Breast epithelium (tissue), 4 donors: ENCODE measurements at regions not wholly inside any gene's neighbourhood (a gene's known extent, or its start where the extent isn't known, plus 50 kb on each side); places are given as distances from the start of the nearest gene placed in this dataset.

ENCODE experiments used
- DNase-seq, 2 donors: peaks; one replicate each; pipeline ENCODE4 v3.0.0-alpha.2; 2019; ENCODE audit warnings: low spot score in 2 of 2
- H3K27ac ChIP-seq, 2 donors: fragments of 200-600 bp; sonication (generic) in 1 of 2; one replicate each; pipeline ENCODE4 v1.5.1; 2016 to 2019; ENCODE audit warnings: mild to moderate bottlenecking in 1 of 2
- H3K27me3 ChIP-seq, 2 donors: fragments of 200-600 bp; sonication (generic) in 1 of 2; one replicate each; pipeline versions ENCODE4 v1.5.1 to v1.6.0; 2017 to 2019; ENCODE audit warnings: control low read depth in 1 of 2, mild to moderate bottlenecking in 1 of 2
- H3K36me3 ChIP-seq: fragments of 200-600 bp; one replicate; pipeline ENCODE4 v1.5.1; 2019
- H3K4me1 ChIP-seq, 2 donors: fragments of 200-600 bp; sonication (generic); one replicate each; pipeline ENCODE4 v1.5.1; 2016 to 2019; ENCODE audit warnings: control low read depth in 1 of 2
- H3K4me3 ChIP-seq, 3 donors: fragments of 200-600 bp; sonication (generic); 1 replicate in 2 of 3; 2 replicates in 1 of 3; pipeline ENCODE4 v1.5.1; 2016 to 2019; ENCODE audit warnings: mild to moderate bottlenecking in 3 of 3, moderate library complexity in 2 of 3
- H3K9me3 ChIP-seq, 2 donors: fragments of 200-600 bp; sonication (generic) in 1 of 2; one replicate each; pipeline ENCODE4 v1.5.1; 2016 to 2019; ENCODE audit warnings: control low read depth in 1 of 2
- CTCF ChIP-seq, 3 donors: fragments of 450-650 bp; IDR thresholded peaks; one replicate each; pipeline ENCODE4 v1.5.1; 2016 to 2017; ENCODE audit warnings: antibody characterized with exemption in 3 of 3, mild to moderate bottlenecking in 3 of 3, moderate library complexity in 3 of 3
- POLR2A ChIP-seq: fragments of 450-650 bp; IDR thresholded peaks from one replicate; pipeline ENCODE4 v1.6.1; 2016; ENCODE audit warnings: antibody characterized with exemption, mild to moderate bottlenecking, moderate library complexity
- POLR2AphosphoS5 ChIP-seq, 3 donors: sonication (generic); formaldehyde crosslinking; IDR thresholded peaks; one replicate each; pipeline ENCODE4 v1.6.1; 2017; ENCODE audit warnings: antibody characterized with exemption in 3 of 3
- intact Hi-C: fragments of 100-400 bp; cut with DNase I; formaldehyde crosslinking; loops from one replicate; pipeline ENCODE4 v1.15.1; 2023; ENCODE audit warnings: low total_unique reads

GRCh38 chr22:49195636-49196035 is 632.0 kb downstream of the BRD1 start:
- Histone ChIP-seq H3K36me3 (no peaks in the 10 kb centered on the region), H3K4me3 (no peak overlapping the region), H3K4me1 (no peaks in the 10 kb centered on the region), H3K9me3 (no peaks in the 10 kb centered on the region), H3K27ac (no peak overlapping the region), H3K27me3 (peaks cover 0 to 78% of the 10 kb centered on the region in 2 donors)
- intact Hi-C loops = no loop called here
- TF ChIP-seq POLR2AphosphoS5 (IDR thresholded peaks at IDR 0.05) (no peak), POLR2A (no peak), CTCF (IDR thresholded peaks at IDR 0.05) (no peak)
- no peak for DNase-seq

- Histone ChIP-seq H3K9me3 (no peaks in the 10 kb centered on the region), H3K27me3 (peaks cover 0 to 68% of the 10 kb centered on the region in 2 donors), H3K4me3 (no peak overlapping the region), H3K4me1 (no peaks in the 10 kb centered on the region), H3K36me3 (no peaks in the 10 kb centered on the region), H3K27ac (no peak overlapping the region)
- no peak for DNase-seq
- TF ChIP-seq POLR2A (no peak), POLR2AphosphoS5 (IDR thresholded peaks at IDR 0.05) (no peak), CTCF (IDR thresholded peaks at IDR 0.05) (no peak)
- intact Hi-C loops = no loop called here
Measured at GRCh38 chr22:49193901-49194465, 633.7 kb downstream of the BRD1 start.

GRCh38 chr22:49193348-49193747 is 634.3 kb downstream of the BRD1 start:
- DNase-seq = no peak
- H3K4me3 ChIP-seq = no peak overlapping the region
- no peaks in the 10 kb centered on the region for H3K4me1 ChIP-seq
- no peak for TF ChIP-seq POLR2A
- no peak for TF ChIP-seq POLR2AphosphoS5 (IDR thresholded peaks at IDR 0.05)
- TF ChIP-seq CTCF (IDR thresholded peaks at IDR 0.05) = no peak
- no peaks in the 10 kb centered on the region for H3K36me3 ChIP-seq
- H3K27ac ChIP-seq = no peak overlapping the region
- H3K27me3 ChIP-seq = peaks cover 0 to 71% of the 10 kb centered on the region in 2 donors
- intact Hi-C loops = no loop called here
- H3K9me3 ChIP-seq = no peaks in the 10 kb centered on the region

- intact Hi-C loops = no loop called here
- no peaks in the 10 kb centered on the region for H3K4me1 ChIP-seq
- no peak for DNase-seq
- no peaks in the 10 kb centered on the region for H3K36me3 ChIP-seq
- no peaks in the 10 kb centered on the region for H3K9me3 ChIP-seq
- no peak overlapping the region for H3K27ac ChIP-seq
- H3K4me3 ChIP-seq = no peak overlapping the region
- no peak for TF ChIP-seq POLR2AphosphoS5 (IDR thresholded peaks at IDR 0.05)
- TF ChIP-seq CTCF (IDR thresholded peaks at IDR 0.05) = no peak
- no peak for TF ChIP-seq POLR2A
- H3K27me3 ChIP-seq = peaks cover 0 to 70% of the 10 kb centered on the region in 2 donors
Measured at GRCh38 chr22:49192857-49193250, 634.8 kb downstream of the BRD1 start.

- no peak for TF ChIP-seq POLR2AphosphoS5 (IDR thresholded peaks at IDR 0.05)
- no peak for TF ChIP-seq CTCF (IDR thresholded peaks at IDR 0.05)
- no peak for TF ChIP-seq POLR2A
- Histone ChIP-seq H3K27me3 (peaks cover 0 to 67% of the 10 kb centered on the region in 2 donors), H3K27ac (no peak overlapping the region), H3K4me3 (no peak overlapping the region), H3K9me3 (no peaks in the 10 kb centered on the region), H3K36me3 (no peaks in the 10 kb centered on the region), H3K4me1 (no peaks in the 10 kb centered on the region)
- intact Hi-C loops = no loop called here
- no peak for DNase-seq
Measured at GRCh38 chr22:49192180-49192856, 635.4 kb downstream of the BRD1 start.
